ENCODE measurements at regions not wholly inside any gene's neighbourhood (a gene's known extent, or its start where the extent isn't known, plus 50 kb on each side); places are given as distances from the start of the nearest gene placed in this dataset.

DNA sequence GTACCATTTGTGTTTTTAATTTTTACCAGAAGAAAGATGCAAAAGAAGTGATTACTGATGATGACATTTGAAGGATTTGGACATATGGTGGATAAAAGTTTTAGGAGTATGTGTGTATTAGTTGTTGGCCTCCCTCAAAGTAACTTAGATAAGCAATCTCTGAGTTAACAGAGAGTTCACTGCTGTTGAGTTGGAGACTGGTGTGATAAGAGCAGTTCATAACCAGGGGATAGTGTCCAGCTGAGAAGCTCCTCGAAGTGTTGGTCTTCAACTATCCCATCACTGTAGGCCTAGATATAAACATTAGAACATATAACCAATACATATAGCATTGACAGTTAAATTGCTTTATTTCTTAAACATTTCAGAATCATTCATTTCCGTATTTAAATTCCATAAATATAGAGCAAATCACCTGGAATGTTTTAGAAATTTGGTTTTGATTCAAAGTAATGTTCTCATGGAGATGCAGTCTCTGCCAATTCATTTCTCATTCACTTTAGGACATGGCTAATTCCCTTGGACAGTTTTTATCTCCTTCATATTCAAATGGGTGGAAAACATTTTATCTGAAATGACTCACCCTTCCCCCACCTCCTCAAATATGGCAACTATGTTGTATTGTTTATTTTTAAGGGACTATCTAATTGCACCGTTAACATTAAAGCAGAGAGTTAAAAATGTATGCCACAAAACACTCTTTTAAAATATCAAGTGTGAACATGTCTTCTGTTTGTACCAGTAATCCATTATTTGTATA is 136.8 kb upstream of the SLC4A4 start (continued):
- TF ChIP-seq, protein P1, sequence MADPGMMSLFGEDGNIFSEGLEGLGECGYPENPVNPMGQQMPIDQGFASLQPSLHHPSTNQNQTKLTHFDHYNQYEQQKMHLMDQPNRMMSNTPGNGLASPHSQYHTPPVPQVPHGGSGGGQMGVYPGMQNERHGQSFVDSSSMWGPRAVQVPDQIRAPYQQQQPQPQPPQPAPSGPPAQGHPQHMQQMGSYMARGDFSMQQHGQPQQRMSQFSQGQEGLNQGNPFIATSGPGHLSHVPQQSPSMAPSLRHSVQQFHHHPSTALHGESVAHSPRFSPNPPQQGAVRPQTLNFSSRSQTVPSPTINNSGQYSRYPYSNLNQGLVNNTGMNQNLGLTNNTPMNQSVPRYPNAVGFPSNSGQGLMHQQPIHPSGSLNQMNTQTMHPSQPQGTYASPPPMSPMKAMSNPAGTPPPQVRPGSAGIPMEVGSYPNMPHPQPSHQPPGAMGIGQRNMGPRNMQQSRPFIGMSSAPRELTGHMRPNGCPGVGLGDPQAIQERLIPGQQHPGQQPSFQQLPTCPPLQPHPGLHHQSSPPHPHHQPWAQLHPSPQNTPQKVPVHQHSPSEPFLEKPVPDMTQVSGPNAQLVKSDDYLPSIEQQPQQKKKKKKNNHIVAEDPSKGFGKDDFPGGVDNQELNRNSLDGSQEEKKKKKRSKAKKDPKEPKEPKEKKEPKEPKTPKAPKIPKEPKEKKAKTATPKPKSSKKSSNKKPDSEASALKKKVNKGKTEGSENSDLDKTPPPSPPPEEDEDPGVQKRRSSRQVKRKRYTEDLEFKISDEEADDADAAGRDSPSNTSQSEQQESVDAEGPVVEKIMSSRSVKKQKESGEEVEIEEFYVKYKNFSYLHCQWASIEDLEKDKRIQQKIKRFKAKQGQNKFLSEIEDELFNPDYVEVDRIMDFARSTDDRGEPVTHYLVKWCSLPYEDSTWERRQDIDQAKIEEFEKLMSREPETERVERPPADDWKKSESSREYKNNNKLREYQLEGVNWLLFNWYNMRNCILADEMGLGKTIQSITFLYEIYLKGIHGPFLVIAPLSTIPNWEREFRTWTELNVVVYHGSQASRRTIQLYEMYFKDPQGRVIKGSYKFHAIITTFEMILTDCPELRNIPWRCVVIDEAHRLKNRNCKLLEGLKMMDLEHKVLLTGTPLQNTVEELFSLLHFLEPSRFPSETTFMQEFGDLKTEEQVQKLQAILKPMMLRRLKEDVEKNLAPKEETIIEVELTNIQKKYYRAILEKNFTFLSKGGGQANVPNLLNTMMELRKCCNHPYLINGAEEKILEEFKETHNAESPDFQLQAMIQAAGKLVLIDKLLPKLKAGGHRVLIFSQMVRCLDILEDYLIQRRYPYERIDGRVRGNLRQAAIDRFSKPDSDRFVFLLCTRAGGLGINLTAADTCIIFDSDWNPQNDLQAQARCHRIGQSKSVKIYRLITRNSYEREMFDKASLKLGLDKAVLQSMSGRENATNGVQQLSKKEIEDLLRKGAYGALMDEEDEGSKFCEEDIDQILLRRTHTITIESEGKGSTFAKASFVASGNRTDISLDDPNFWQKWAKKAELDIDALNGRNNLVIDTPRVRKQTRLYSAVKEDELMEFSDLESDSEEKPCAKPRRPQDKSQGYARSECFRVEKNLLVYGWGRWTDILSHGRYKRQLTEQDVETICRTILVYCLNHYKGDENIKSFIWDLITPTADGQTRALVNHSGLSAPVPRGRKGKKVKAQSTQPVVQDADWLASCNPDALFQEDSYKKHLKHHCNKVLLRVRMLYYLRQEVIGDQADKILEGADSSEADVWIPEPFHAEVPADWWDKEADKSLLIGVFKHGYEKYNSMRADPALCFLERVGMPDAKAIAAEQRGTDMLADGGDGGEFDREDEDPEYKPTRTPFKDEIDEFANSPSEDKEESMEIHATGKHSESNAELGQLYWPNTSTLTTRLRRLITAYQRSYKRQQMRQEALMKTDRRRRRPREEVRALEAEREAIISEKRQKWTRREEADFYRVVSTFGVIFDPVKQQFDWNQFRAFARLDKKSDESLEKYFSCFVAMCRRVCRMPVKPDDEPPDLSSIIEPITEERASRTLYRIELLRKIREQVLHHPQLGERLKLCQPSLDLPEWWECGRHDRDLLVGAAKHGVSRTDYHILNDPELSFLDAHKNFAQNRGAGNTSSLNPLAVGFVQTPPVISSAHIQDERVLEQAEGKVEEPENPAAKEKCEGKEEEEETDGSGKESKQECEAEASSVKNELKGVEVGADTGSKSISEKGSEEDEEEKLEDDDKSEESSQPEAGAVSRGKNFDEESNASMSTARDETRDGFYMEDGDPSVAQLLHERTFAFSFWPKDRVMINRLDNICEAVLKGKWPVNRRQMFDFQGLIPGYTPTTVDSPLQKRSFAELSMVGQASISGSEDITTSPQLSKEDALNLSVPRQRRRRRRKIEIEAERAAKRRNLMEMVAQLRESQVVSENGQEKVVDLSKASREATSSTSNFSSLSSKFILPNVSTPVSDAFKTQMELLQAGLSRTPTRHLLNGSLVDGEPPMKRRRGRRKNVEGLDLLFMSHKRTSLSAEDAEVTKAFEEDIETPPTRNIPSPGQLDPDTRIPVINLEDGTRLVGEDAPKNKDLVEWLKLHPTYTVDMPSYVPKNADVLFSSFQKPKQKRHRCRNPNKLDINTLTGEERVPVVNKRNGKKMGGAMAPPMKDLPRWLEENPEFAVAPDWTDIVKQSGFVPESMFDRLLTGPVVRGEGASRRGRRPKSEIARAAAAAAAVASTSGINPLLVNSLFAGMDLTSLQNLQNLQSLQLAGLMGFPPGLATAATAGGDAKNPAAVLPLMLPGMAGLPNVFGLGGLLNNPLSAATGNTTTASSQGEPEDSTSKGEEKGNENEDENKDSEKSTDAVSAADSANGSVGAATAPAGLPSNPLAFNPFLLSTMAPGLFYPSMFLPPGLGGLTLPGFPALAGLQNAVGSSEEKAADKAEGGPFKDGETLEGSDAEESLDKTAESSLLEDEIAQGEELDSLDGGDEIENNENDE (IDR thresholded peaks at IDR 0.05; ENCODE audit: insufficient replicate concordance, low read length): no peak
- TF ChIP-seq RFX5 (IDR thresholded peaks at IDR 0.05; ENCODE audit: borderline replicate concordance, low read depth, low read length): no peak
- no peak for TF ChIP-seq CBX5 (IDR thresholded peaks at IDR 0.05; ENCODE audit: low read depth, low read length)
- no peak for TF ChIP-seq YY1 (IDR thresholded peaks at IDR 0.05; ENCODE audit: low read depth, low read length)
- TF ChIP-seq TBP (IDR thresholded peaks at IDR 0.05; ENCODE audit: low read depth, low read length): no peak
- TF ChIP-seq EGR1 (IDR thresholded peaks at IDR 0.05; ENCODE audit: borderline replicate concordance, low read depth, low read length): no peak
- TF ChIP-seq, protein P2, sequence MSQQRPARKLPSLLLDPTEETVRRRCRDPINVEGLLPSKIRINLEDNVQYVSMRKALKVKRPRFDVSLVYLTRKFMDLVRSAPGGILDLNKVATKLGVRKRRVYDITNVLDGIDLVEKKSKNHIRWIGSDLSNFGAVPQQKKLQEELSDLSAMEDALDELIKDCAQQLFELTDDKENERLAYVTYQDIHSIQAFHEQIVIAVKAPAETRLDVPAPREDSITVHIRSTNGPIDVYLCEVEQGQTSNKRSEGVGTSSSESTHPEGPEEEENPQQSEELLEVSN (IDR thresholded peaks at IDR 0.05): no peak
- TF ChIP-seq MAFK (IDR thresholded peaks at IDR 0.05; ENCODE audit: low read depth, low read length): no peak
- no peak for TF ChIP-seq KDM5A (IDR thresholded peaks at IDR 0.05; ENCODE audit: low read length)
- no peak for TF ChIP-seq ZNF274 (IDR thresholded peaks at IDR 0.05; ENCODE audit: borderline replicate concordance, extremely low read depth, low read length)
- TF ChIP-seq SUZ12 (IDR thresholded peaks at IDR 0.05; ENCODE audit: low read length): no peak
